OCI-LY7 (cell line): ENCODE measurements at regions not wholly inside any gene's neighbourhood (a gene's known extent, or its start where the extent isn't known, plus 50 kb on each side); places are given as distances from the start of the nearest gene placed in this dataset.
"Not testable (repeated sequence)": the region's sequence is repeated elsewhere in the genome, so short reads cannot be mapped to it uniquely, and the experiment has no call there.

Experiments used
- CTCF ChIP-seq: fragments of 200-600 bp; sonication (generic); conservative IDR thresholded peaks from 2 replicates; pipeline ENCODE4 v1.5.1; 2014; ENCODE audit warnings: mild to moderate bottlenecking, antibody characterized with exemption, low read length, moderate library complexity, mixed read lengths
- EZH2phosphoT487 ChIP-seq: fragments of 200-600 bp; sonication (generic); IDR thresholded peaks from 2 replicates; pipeline ENCODE4 v1.6.1; 2018; ENCODE audit warnings: low read depth, borderline replicate concordance, mild to moderate bottlenecking, mixed run types, antibody characterized with exemption, low read length, moderate library complexity, mixed read lengths

GRCh38 chr1:862601-863000 is 61.1 kb upstream of the SAMD11 start:
- TF ChIP-seq CTCF, EZH2phosphoT487: not testable (repeated sequence)
